GM12892 (cell line): ENCODE measurements at regions not wholly inside any gene's neighbourhood (a gene's known extent, or its start where the extent isn't known, plus 50 kb on each side); places are given as distances from the start of the nearest gene placed in this dataset.

Source experiments
- POLR2A ChIP-seq: IDR thresholded peaks from 2 replicates; pipeline ENCODE4 v1.6.1; 2011; ENCODE audit warnings: low read depth, low read length, control low read depth
- POLR2AphosphoS5 ChIP-seq: IDR thresholded peaks from 2 replicates; pipeline ENCODE4 v1.6.1; 2011; ENCODE audit warnings: low read depth, low read length, control low read depth

DNA sequence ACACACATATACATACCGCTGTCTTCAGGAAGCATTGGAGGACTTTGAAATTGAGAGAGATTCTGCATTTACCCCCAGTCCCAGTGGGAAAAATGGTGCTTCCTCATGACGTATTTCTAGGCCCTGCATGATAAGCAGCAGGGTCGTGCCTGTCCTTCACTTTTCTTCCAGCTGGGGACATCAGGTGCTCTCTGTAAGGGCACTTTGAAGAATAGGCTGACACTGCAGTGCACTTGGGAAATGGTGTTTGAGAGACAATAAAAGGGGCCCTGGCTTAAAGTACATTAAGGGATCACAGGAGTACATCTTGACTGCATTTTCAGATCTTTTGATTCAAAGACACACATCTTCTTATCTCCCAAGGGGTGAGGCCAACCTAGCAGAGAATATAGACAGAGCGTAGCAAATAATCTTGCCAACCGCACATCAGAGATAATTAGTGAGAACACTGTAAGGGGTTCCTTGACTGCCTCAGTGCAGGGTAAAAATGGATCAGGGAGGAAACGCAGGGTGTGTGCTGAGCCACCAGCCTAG, 437.9 kb downstream of the CSNK1G3 start:
- TF ChIP-seq POLR2A (no peak), POLR2AphosphoS5 (no peak)
